Tibial artery (tissue), 4 donors: ENCODE measurements at regions not wholly inside any gene's neighbourhood (a gene's known extent, or its start where the extent isn't known, plus 50 kb on each side); places are given as distances from the start of the nearest gene placed in this dataset.

Experiments
- DNase-seq, 2 donors: peaks; one replicate each; pipeline ENCODE4 v3.0.0-alpha.2; 2019
- H3K27ac ChIP-seq, 2 donors: fragments of 200-600 bp; sonication (generic) in 1 of 2; 1 replicate in 1 of 2; 2 replicates in 1 of 2; pipeline ENCODE4 v1.5.1; 2018 to 2019; ENCODE audit warnings: mild to moderate bottlenecking in 1 of 2
- H3K27me3 ChIP-seq, 2 donors: fragments of 200-600 bp; sonication (generic) in 1 of 2; one replicate each; pipeline versions ENCODE4 v1.5.1 to v1.6.0; 2016 to 2019
- H3K36me3 ChIP-seq, 3 donors: fragments of 200-600 bp; sonication (generic) in 2 of 3; one replicate each; pipeline ENCODE4 v1.5.1; 2016 to 2019; ENCODE audit warnings: mild to moderate bottlenecking in 2 of 3
- H3K4me1 ChIP-seq, 4 donors: fragments of 200-600 bp; sonication (generic) in 2 of 4; 1 replicate in 3 of 4; 2 replicates in 1 of 4; pipeline ENCODE4 v1.5.1; 2016 to 2019
- H3K4me3 ChIP-seq, 2 donors: fragments of 200-600 bp; sonication (generic) in 1 of 2; 1 replicate in 1 of 2; 2 replicates in 1 of 2; pipeline ENCODE4 v1.5.1; 2018 to 2019; ENCODE audit warnings: mild to moderate bottlenecking in 2 of 2
- H3K9me3 ChIP-seq, 3 donors: fragments of 200-600 bp; sonication (generic) in 1 of 3; one replicate each; pipeline ENCODE4 v1.5.1; 2016 to 2019
- CTCF ChIP-seq, 2 experiments: fragments of 200-600 bp in 1 of 2; fragments of 450-650 bp in 1 of 2; IDR thresholded peaks; one replicate each; pipeline ENCODE4 v1.5.1; 2017 to 2019; ENCODE audit warnings: antibody characterized with exemption in 2 of 2, mild to moderate bottlenecking in 1 of 2, moderate library complexity in 1 of 2
- intact Hi-C: fragments of 100-400 bp; cut with DNase I; formaldehyde crosslinking; loops from one replicate; pipeline ENCODE4 v1.15.0; 2023; ENCODE audit warnings: low total_unique reads

- no peak overlapping the region for H3K27ac ChIP-seq
- no peaks in the 10 kb centered on the region for H3K36me3 ChIP-seq
- no peaks in the 10 kb centered on the region for H3K9me3 ChIP-seq
- intact Hi-C loops: no loop called here
- H3K4me3 ChIP-seq: no peak overlapping the region
- no peaks in the 10 kb centered on the region for H3K4me1 ChIP-seq
- peaks cover 0 to 10% of the 10 kb centered on the region in 2 donors for H3K27me3 ChIP-seq
- DNase-seq: peak in 1 of 2 donors; percentile 46
- no peak for TF ChIP-seq CTCF (IDR thresholded peaks at IDR 0.05)
These were observed 86.8 kb upstream of the AFDN start for GRCh38 chr6:167739721-167740475.

- Histone ChIP-seq H3K27ac (no peak overlapping the region), H3K4me3 (no peak overlapping the region), H3K4me1 (no peaks in the 10 kb centered on the region), H3K9me3 (no peaks in the 10 kb centered on the region), H3K27me3 (peaks cover 0 to 8% of the 10 kb centered on the region in 2 donors), H3K36me3 (no peaks in the 10 kb centered on the region)
- intact Hi-C loops: no loop called here
- peak in 1 of 2 donors; percentile 10 for DNase-seq
- no peak for TF ChIP-seq CTCF (IDR thresholded peaks at IDR 0.05)
These were observed 83.9 kb upstream of the AFDN start for GRCh38 chr6:167742719-167743303.

DNA sequence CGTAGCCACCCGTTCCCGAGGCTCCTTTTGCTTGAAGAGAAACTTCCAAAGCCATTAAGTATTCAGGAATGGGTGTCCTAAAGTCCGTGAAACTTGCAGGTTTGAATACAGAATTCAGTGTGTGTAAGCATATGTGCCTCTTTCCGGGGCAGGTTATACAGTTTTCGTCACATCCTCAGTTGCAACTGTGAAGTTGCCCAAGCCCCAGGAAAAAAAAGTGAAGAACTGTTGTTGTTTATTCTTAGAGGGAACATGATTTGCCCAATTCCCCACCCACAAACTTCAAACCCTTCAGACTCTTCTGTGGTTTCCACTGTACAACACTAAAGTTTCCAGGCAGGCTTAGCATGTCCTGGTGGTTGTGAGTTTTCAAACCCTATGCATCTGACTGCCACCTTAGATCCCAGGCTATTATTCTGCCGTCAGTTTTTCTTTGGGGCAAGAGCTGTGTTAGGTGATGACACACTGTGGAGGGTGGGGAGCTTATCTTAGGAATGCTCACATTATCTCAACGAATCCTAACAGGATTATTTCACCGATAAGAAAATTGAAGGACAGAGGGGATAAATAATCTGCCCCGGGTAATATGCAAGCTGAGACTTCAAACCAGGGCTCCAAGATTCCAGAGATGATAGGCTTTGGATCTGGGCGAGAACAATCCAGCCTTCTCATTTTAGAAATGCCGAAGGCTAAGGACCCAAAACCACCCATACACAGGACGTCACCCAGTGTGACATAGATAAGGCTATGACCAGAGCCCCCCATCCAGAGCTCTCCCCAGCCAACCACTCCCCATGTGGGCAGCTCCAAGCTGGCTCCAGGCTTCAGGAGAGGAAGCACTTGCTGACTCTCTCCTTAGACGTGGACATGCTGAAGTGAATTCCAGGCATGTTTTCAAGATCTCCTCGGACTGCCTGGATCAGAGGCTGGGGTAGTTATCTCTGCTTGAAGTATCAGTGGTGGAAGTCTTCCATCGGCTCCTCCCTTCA, 81.7 kb upstream of the AFDN start:
- intact Hi-C loops: no loop called here
- peaks cover 0 to 6% (median 0%) of the 10 kb centered on the region in 4 donors for H3K4me1 ChIP-seq
- H3K4me3 ChIP-seq: no peak overlapping the region
- H3K27me3 ChIP-seq: peaks cover 0 to 8% of the 10 kb centered on the region in 2 donors
- H3K36me3 ChIP-seq: no peaks in the 10 kb centered on the region
- DNase-seq: no peak
- TF ChIP-seq CTCF (IDR thresholded peaks at IDR 0.05): no peak
- H3K9me3 ChIP-seq: no peaks in the 10 kb centered on the region
- H3K27ac ChIP-seq: no peak overlapping the region

GRCh38 chr6:167745670-167746389, 80.9 kb upstream of the AFDN start:
- Histone ChIP-seq H3K27ac (no peak overlapping the region), H3K36me3 (no peaks in the 10 kb centered on the region), H3K4me3 (no peak overlapping the region), H3K9me3 (no peaks in the 10 kb centered on the region), H3K27me3 (peaks cover 0 to 8% of the 10 kb centered on the region in 2 donors), H3K4me1 (peaks cover 0 to 10% (median 0%) of the 10 kb centered on the region in 4 donors)
- no peak for TF ChIP-seq CTCF (IDR thresholded peaks at IDR 0.05)
- intact Hi-C loops: no loop called here
- DNase-seq: peak; percentile 67 to 77

GRCh38 chr6:167746390-167746907, 80.3 kb upstream of the AFDN start:
- intact Hi-C loops: no loop called here
- H3K4me1 ChIP-seq: peaks cover 0 to 16% (median 0%) of the 10 kb centered on the region in 4 donors
- no peak overlapping the region for H3K4me3 ChIP-seq
- no peak for DNase-seq
- H3K9me3 ChIP-seq: no peaks in the 10 kb centered on the region
- H3K36me3 ChIP-seq: no peaks in the 10 kb centered on the region
- H3K27ac ChIP-seq: no peak overlapping the region
- no peak for TF ChIP-seq CTCF (IDR thresholded peaks at IDR 0.05)
- H3K27me3 ChIP-seq: peaks cover 0 to 8% of the 10 kb centered on the region in 2 donors
